IMR-90 (cell line): ENCODE measurements at regions not wholly inside any gene's neighbourhood (a gene's known extent, or its start where the extent isn't known, plus 50 kb on each side); places are given as distances from the start of the nearest gene placed in this dataset.

Experiments used
- ATAC-seq: fragments of 200-7000 bp; cut with Tn5 transposase; 2 replicates; pipeline ENCODE4 v1.9.1; 2020; ENCODE audit warnings: low read depth, mild to moderate bottlenecking, moderate library complexity
- BruUV-seq: library from RNA; stranded (reverse); fragments of 400-500 nt; replicated peaks from 2 replicates; lab custom pipeline; 2021; lab: Mats Ljungman, UMichigan
- CTCF ChIA-PET: fragments of 300-600 bp; formaldehyde crosslinking; extraction: SDS; loops from one replicate; lab custom pipeline; 2021; ENCODE audit warnings: antibody characterized with exemption; lab: Yijun Ruan, JAX
- POLR2A ChIA-PET: fragments of 300-600 bp; sonication (Branson Sonifier 250); formaldehyde crosslinking; loops from one replicate; lab custom pipeline; 2022; ENCODE audit warnings: antibody characterized with exemption; ENCODE audit not compliant: unreplicated experiment; lab: Charles Lee
- DNase-seq: peaks from one replicate; pipeline ENCODE4 v3.0.0; 2013
- H2AFZ ChIP-seq: replicated peaks from 2 replicates; pipeline ENCODE3; 2013; ENCODE audit warnings: low read length, mild to moderate bottlenecking; ENCODE audit not compliant: poor library complexity
- H2AK5ac ChIP-seq: 2 replicates; pipeline ENCODE4 v1.6.1; 2013; ENCODE audit warnings: low read depth, low read length, inconsistent platforms
- H2AK9ac ChIP-seq: replicated peaks from 2 replicates; pipeline ENCODE3; 2013; ENCODE audit warnings: mild to moderate bottlenecking, low read depth, low read length, moderate library complexity; ENCODE audit not compliant: poor library complexity
- H2BK120ac ChIP-seq: 2 replicates; pipeline ENCODE4 v1.6.1; 2013; ENCODE audit warnings: low read depth, low read length, inconsistent platforms
- H2BK15ac ChIP-seq: 3 replicates; pipeline ENCODE4 v1.6.1; 2013; ENCODE audit warnings: low read depth, low read length, inconsistent platforms
- H2BK20ac ChIP-seq: 2 replicates; pipeline ENCODE4 v1.6.1; 2013; ENCODE audit warnings: low read depth, mild to moderate bottlenecking, inconsistent platforms, low read length, moderate library complexity
- H2BK5ac ChIP-seq: 2 replicates; pipeline ENCODE4 v1.6.1; 2013; ENCODE audit warnings: mild to moderate bottlenecking, low read depth, low read length, inconsistent platforms; ENCODE audit not compliant: poor library complexity, severe bottlenecking
- H3K14ac ChIP-seq: replicated peaks from 2 replicates; pipeline ENCODE4 v1.6.1; 2013; ENCODE audit warnings: low read depth, low read length, inconsistent platforms
- H3K18ac ChIP-seq: 2 replicates; pipeline ENCODE4 v1.6.1; 2013; ENCODE audit warnings: low read depth, low read length, control low read depth
- H3K23ac ChIP-seq: 2 replicates; pipeline ENCODE4 v1.6.1; 2013; ENCODE audit warnings: low read depth, low read length, inconsistent platforms
- H3K27ac ChIP-seq: 2 replicates; pipeline ENCODE4 v1.5.1; 2013; ENCODE audit warnings: mild to moderate bottlenecking, control low read depth, low read length; ENCODE audit not compliant: insufficient read depth
- H3K27me3 ChIP-seq: 2 replicates; pipeline ENCODE4 v1.6.1; 2013; ENCODE audit warnings: low read length; ENCODE audit not compliant: control insufficient read depth, insufficient read depth
- H3K36me3 ChIP-seq: 2 replicates; pipeline ENCODE4 v1.6.1; 2013; ENCODE audit warnings: low read length, mixed read lengths; ENCODE audit not compliant: control insufficient read depth, insufficient read depth
- H3K4ac ChIP-seq: 2 replicates; pipeline ENCODE4 v1.6.1; 2013; ENCODE audit warnings: low read depth, low read length, inconsistent platforms
- H3K4me1 ChIP-seq: 2 replicates; pipeline ENCODE4 v1.6.1; 2013; ENCODE audit warnings: low read length, mixed read lengths; ENCODE audit not compliant: control insufficient read depth, insufficient read depth
- H3K4me2 ChIP-seq: 2 replicates; pipeline ENCODE4 v1.6.1; 2013; ENCODE audit warnings: low read depth, mild to moderate bottlenecking, control low read depth, low read length, moderate library complexity
- H3K4me3 ChIP-seq: 2 replicates; pipeline ENCODE4 v1.5.1; 2013; ENCODE audit warnings: low read depth, mild to moderate bottlenecking, control low read depth, low read length, moderate library complexity; ENCODE audit not compliant: insufficient read depth
- H3K56ac ChIP-seq: 2 replicates; pipeline ENCODE4 v1.6.1; 2013; ENCODE audit warnings: low read length, inconsistent platforms; ENCODE audit not compliant: insufficient read depth; ENCODE audit errors: extremely low read depth
- H3K79me1 ChIP-seq, 2 experiments: 2 replicates each; pipeline ENCODE4 v1.6.1; 2013; ENCODE audit warnings: low read length in 2 of 2, inconsistent platforms in 1 of 2, low read depth in 1 of 2
- H3K9ac ChIP-seq: 2 replicates; pipeline ENCODE4 v1.6.1; 2013; ENCODE audit warnings: low read depth, low read length, control low read depth
- H3K9me1 ChIP-seq: 2 replicates; pipeline ENCODE4 v1.6.1; 2013; ENCODE audit warnings: low read length, inconsistent platforms; ENCODE audit not compliant: insufficient read depth
- H3K9me3 ChIP-seq: 2 replicates; pipeline ENCODE4 v1.6.1; 2013; ENCODE audit warnings: low read length; ENCODE audit not compliant: control insufficient read depth, insufficient read depth
- H4K20me1 ChIP-seq: 2 replicates; pipeline ENCODE4 v1.6.1; 2013; ENCODE audit warnings: low read length, inconsistent platforms; ENCODE audit not compliant: insufficient read depth
- H4K5ac ChIP-seq: 2 replicates; pipeline ENCODE4 v1.6.1; 2013; ENCODE audit warnings: mild to moderate bottlenecking, low read depth, low read length, control low read depth
- H4K8ac ChIP-seq, 2 experiments: 2 replicates each; pipeline ENCODE4 v1.6.1; 2013; ENCODE audit warnings: low read depth in 2 of 2, low read length in 2 of 2, control low read depth in 1 of 2, inconsistent platforms in 1 of 2
- H4K91ac ChIP-seq: 2 replicates; pipeline ENCODE4 v1.6.1; 2013; ENCODE audit warnings: low read depth, low read length, inconsistent platforms; ENCODE audit not compliant: insufficient read depth
- BHLHE40 ChIP-seq: fragments of 150-350 bp; IDR thresholded peaks from 2 replicates; pipeline ENCODE4 v1.6.1; 2016; ENCODE audit warnings: mild to moderate bottlenecking, low read depth, low read length
- CEBPB ChIP-seq: IDR thresholded peaks from 2 replicates; pipeline ENCODE4 v1.6.1; 2012; ENCODE audit warnings: low read depth, low read length, improper control_type of control experiment
- CHD1 ChIP-seq: IDR thresholded peaks from 2 replicates; pipeline ENCODE4 v1.6.1; 2012; ENCODE audit warnings: low read depth, low read length, improper control_type of control experiment
- FOS ChIP-seq: fragments of 150-350 bp; IDR thresholded peaks from 2 replicates; pipeline ENCODE4 v1.6.1; 2016; ENCODE audit warnings: low read depth, low read length
- MAFK ChIP-seq: IDR thresholded peaks from 2 replicates; pipeline ENCODE4 v1.6.1; 2012; ENCODE audit warnings: low read depth, low read length, improper control_type of control experiment
- MAZ ChIP-seq: IDR thresholded peaks from 2 replicates; pipeline ENCODE4 v1.6.1; 2012; ENCODE audit warnings: low read depth, mild to moderate bottlenecking, low read length, improper control_type of control experiment, moderate library complexity, borderline replicate concordance
- MXI1 ChIP-seq: IDR thresholded peaks from 2 replicates; pipeline ENCODE4 v1.6.1; 2012; ENCODE audit warnings: low read depth, mild to moderate bottlenecking, low read length, moderate library complexity, borderline replicate concordance
- NFE2L2 ChIP-seq: fragments of 150-350 bp; IDR thresholded peaks from 2 replicates; pipeline ENCODE4 v1.6.1; 2016; ENCODE audit warnings: low read depth, mild to moderate bottlenecking, low read length
- POLR2A ChIP-seq: IDR thresholded peaks from 2 replicates; pipeline ENCODE4 v1.6.1; 2012; ENCODE audit warnings: mild to moderate bottlenecking, low read depth, low read length
- RAD21 ChIP-seq: IDR thresholded peaks from 2 replicates; pipeline ENCODE4 v1.6.1; 2012; ENCODE audit warnings: low read length, improper control_type of control experiment
- RCOR1 ChIP-seq: IDR thresholded peaks from 2 replicates; pipeline ENCODE4 v1.6.1; 2012; ENCODE audit warnings: mild to moderate bottlenecking, low read length, improper control_type of control experiment; ENCODE audit not compliant: insufficient replicate concordance
- RFX5 ChIP-seq: IDR thresholded peaks from 2 replicates; pipeline ENCODE4 v1.8.0; 2012; ENCODE audit warnings: low read depth, mild to moderate bottlenecking, low read length, moderate library complexity
- SMC3 ChIP-seq: fragments of 150-350 bp; IDR thresholded peaks from 2 replicates; pipeline ENCODE4 v1.6.1; 2016; ENCODE audit warnings: low read depth, mild to moderate bottlenecking, antibody characterized with exemption, low read length, moderate library complexity
- WGBS, 2 experiments: methylation state at CpG; one replicate each; pipeline versions ENCODE4 v1.1.5 to v1.1.7; 2013; ENCODE audit warnings: missing lambda C conversion rate in 2 of 2; ENCODE audit not compliant: insufficient read length in 1 of 2; ENCODE audit errors: extremely low coverage in 2 of 2; 5-methylcytosine and 5-hydroxymethylcytosine counted together
- dilution Hi-C: fragments of 300-500 bp; cut with HindIII; formaldehyde crosslinking; loops from one replicate; pipeline ENCODE4 v1.14.3; 2018; ENCODE audit warnings: low sequenced_read_pairs; ENCODE audit not compliant: unreplicated experiment
- in situ Hi-C: fragments of 300-500 bp; cut with MboI; formaldehyde crosslinking; loops from 3 replicates; pipeline ENCODE4 v1.14.3; 2019; ENCODE audit warnings: low sequenced_read_pairs, inconsistent platforms, mixed read lengths
- intact Hi-C: fragments of 100-400 bp; cut with micrococcal nuclease; formaldehyde crosslinking; loops from 2 replicates; pipeline ENCODE4 v1.10.0; 2022
- TF ChIP-seq, protein P1 (sequence below): conservative IDR thresholded peaks from 2 replicates; pipeline ENCODE4 v1.5.1; 2012; ENCODE audit warnings: mild to moderate bottlenecking, low read depth, low read length, improper control_type of control experiment
- TF ChIP-seq, protein P2 (sequence below): fragments of 150-350 bp; IDR thresholded peaks from 2 replicates; pipeline ENCODE4 v1.6.1; 2016; ENCODE audit warnings: low read depth, mild to moderate bottlenecking, low read length, moderate library complexity, borderline replicate concordance
- TF ChIP-seq, protein P3 (sequence below): fragments of 150-350 bp; IDR thresholded peaks from 2 replicates; pipeline ENCODE4 v1.6.1; 2017; ENCODE audit warnings: mild to moderate bottlenecking, antibody characterized with exemption, low read length, low read depth

DNA sequence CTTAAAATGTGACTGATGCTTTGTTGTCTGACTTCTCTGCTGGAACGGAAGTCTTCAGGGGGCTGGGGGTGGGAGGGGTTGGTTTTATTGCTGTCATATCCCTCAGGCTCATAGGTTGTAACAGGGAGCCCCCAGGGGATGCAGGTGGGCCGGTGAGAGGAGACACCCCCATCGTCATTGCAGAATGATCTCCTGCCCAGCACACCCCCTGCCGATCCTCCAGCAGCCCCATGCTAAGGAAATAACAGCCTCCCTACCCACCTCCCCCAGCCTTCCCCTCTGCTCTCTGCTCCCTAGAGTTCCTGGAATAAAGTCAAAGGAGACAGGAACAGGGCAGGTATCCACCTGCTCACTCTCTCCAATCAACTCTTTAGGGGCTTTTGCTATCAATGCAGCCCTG, 270.1 kb upstream of the TNRC6C start:
- dilution Hi-C loops, result no loop called here

More for the DNA sequence above, 270.1 kb upstream of the TNRC6C start:
- Histone ChIP-seq H3K14ac (no peak overlapping the region), H3K4me3 (no peak overlapping the region), H3K4me2 (no peak overlapping the region), H2BK120ac (no peak overlapping the region), H2BK20ac (no peak overlapping the region), H2AK5ac (no peak overlapping the region), H3K9me1 (no peaks in the 10 kb centered on the region), H3K18ac (no peak overlapping the region), H3K27ac (no peak overlapping the region), H4K5ac (no peak overlapping the region), H3K36me3 (no peaks in the 10 kb centered on the region), H3K27me3 (peaks cover 28% of the 10 kb centered on the region), H2AFZ (no peak overlapping the region), H2BK15ac (no peak overlapping the region), H3K9ac (no peak overlapping the region), H3K4ac (no peak overlapping the region), H4K91ac (no peak overlapping the region), H2AK9ac (no peak overlapping the region), H2BK5ac (no peak overlapping the region), H3K9me3 (no peaks in the 10 kb centered on the region), H4K20me1 (no peaks in the 10 kb centered on the region), H3K4me1 (no peaks in the 10 kb centered on the region), H4K8ac (no peak overlapping the region), H3K23ac (no peak overlapping the region), H3K56ac (no peak overlapping the region), H3K79me1 (no peaks in the 10 kb centered on the region)
- ChIA-PET CTCF (no interaction called here), POLR2A (no interaction called here)
- DNase-seq (no peak), ATAC-seq (no peak)
- BruUV-seq, result no TSS peak
- TF ChIP-seq, protein P1, sequence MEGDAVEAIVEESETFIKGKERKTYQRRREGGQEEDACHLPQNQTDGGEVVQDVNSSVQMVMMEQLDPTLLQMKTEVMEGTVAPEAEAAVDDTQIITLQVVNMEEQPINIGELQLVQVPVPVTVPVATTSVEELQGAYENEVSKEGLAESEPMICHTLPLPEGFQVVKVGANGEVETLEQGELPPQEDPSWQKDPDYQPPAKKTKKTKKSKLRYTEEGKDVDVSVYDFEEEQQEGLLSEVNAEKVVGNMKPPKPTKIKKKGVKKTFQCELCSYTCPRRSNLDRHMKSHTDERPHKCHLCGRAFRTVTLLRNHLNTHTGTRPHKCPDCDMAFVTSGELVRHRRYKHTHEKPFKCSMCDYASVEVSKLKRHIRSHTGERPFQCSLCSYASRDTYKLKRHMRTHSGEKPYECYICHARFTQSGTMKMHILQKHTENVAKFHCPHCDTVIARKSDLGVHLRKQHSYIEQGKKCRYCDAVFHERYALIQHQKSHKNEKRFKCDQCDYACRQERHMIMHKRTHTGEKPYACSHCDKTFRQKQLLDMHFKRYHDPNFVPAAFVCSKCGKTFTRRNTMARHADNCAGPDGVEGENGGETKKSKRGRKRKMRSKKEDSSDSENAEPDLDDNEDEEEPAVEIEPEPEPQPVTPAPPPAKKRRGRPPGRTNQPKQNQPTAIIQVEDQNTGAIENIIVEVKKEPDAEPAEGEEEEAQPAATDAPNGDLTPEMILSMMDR, result no peak
- no peak for TF ChIP-seq BHLHE40
- TF ChIP-seq RAD21, result no peak
- TF ChIP-seq RCOR1, result no peak
- no peak for TF ChIP-seq SMC3
- no peak for TF ChIP-seq MAZ
- TF ChIP-seq MXI1, result no peak
- TF ChIP-seq, protein P2, sequence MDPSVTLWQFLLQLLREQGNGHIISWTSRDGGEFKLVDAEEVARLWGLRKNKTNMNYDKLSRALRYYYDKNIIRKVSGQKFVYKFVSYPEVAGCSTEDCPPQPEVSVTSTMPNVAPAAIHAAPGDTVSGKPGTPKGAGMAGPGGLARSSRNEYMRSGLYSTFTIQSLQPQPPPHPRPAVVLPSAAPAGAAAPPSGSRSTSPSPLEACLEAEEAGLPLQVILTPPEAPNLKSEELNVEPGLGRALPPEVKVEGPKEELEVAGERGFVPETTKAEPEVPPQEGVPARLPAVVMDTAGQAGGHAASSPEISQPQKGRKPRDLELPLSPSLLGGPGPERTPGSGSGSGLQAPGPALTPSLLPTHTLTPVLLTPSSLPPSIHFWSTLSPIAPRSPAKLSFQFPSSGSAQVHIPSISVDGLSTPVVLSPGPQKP, result no peak
- no peak for TF ChIP-seq FOS
- TF ChIP-seq NFE2L2, result no peak
- TF ChIP-seq CHD1, result no peak
- no peak for TF ChIP-seq POLR2A
- no peak for TF ChIP-seq CEBPB
- TF ChIP-seq, protein P3, sequence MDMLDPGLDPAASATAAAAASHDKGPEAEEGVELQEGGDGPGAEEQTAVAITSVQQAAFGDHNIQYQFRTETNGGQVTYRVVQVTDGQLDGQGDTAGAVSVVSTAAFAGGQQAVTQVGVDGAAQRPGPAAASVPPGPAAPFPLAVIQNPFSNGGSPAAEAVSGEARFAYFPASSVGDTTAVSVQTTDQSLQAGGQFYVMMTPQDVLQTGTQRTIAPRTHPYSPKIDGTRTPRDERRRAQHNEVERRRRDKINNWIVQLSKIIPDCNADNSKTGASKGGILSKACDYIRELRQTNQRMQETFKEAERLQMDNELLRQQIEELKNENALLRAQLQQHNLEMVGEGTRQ, result no peak
- no peak for TF ChIP-seq MAFK
- no peak for TF ChIP-seq RFX5
- no CpG with 5 or more reads among the region's 4 CpGs for WGBS, 2 experiments
- in situ Hi-C loops, result no loop called here
- intact Hi-C loops, result no loop called here
